ENCODE measurements at regions not wholly inside any gene's neighbourhood (a gene's known extent, or its start where the extent isn't known, plus 50 kb on each side); places are given as distances from the start of the nearest gene placed in this dataset.
"Not testable (repeated sequence)": the region's sequence is repeated elsewhere in the genome, so short reads cannot be mapped to it uniquely, and the experiment has no call there.

DNA sequence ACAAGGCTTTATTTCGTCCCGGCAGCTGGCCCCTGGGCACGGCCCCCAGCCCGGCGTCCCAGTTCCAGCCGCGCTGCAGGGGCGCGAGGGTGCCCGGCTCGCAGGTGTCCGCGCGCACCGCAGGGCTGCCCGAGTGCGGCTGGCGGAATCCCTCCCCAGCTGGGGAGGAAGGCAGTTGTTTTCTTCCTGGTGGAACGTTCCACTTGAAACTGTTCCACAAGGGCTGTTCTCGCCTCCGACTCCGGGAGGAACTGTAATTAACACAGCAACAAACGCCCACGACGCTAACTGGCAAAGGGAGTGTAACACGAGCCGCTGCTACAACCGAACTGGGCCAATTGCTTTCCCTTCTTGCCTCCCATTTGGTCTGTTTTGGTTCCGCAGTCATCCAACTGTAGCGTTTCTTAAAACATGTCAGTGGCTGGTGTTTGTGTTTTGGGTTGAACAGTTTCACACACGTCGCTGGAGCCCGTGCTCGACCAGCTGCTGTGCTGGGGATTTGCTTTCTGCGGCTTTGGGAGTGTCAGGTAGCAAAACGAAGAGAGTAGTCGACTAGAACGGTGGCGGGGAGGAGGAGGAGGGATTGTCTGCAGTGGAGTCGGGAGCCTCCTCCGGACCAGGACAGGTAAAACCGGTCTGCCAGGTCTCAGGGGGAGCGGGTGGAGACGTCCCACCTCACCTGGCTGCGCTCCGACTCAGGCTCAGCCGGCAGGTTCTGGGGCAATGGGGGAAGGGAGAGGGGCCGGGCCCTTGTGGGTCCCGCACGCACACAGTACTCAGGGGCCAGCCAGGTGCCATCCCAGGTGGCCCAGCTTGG, 131.6 kb upstream of the NIPBL start:
- WGBS = 1% methylated on average over 34 of the region's 50 CpGs
- H3K9me3 ChIP-seq = no peaks in the 10 kb centered on the region
- intact Hi-C loops (cut with DNase I) = loop anchor here (5.0 kb wide), 2 partner anchors 132 to 262 kb away; partner anchors contain the start of gene NIPBL
- H3K36me3 ChIP-seq = no peaks in the 10 kb centered on the region
- peak; percentile 96 for DNase-seq (ENCODE audit: low spot score)
- peak overlapping the region; percentile 94 for H3K27ac ChIP-seq
- peaks cover 6% of the 10 kb centered on the region for H3K4me1 ChIP-seq (replicated peaks)
- TF ChIP-seq POLR2A (IDR thresholded peaks at IDR 0.05) = peak; percentile 42
- peak; percentile 84 for TF ChIP-seq POLR2AphosphoS5 (IDR thresholded peaks at IDR 0.05)
- TF ChIP-seq CTCF (IDR thresholded peaks at IDR 0.05) = peak in 3 of 4 experiments; percentile 16 to 72 (median 48)
- H3K4me3 ChIP-seq = peak overlapping the region; percentile 48 to 62
- H3K27me3 ChIP-seq (replicated peaks; ENCODE audit: insufficient read depth) = no peaks in the 10 kb centered on the region

DNA sequence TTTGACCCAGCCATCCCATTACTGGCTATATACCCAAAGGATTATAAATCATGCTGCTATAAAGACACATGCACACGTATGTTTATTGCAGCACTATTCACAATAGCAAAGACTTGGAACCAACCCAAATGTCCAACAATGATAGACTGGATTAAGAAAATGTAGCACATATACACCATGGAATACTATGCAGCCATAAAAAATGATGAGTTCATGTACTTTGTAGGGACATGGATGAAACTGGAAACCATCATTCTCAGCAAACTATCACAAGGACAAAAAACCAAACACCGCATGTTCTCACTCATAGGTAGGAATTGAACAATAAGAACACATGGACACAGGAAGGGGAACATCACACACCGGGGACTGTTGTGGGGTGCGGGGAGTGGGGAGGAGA, 128.8 kb upstream of the NIPBL start:
- H3K4me1 ChIP-seq (replicated peaks) = not testable (repeated sequence)

DNA sequence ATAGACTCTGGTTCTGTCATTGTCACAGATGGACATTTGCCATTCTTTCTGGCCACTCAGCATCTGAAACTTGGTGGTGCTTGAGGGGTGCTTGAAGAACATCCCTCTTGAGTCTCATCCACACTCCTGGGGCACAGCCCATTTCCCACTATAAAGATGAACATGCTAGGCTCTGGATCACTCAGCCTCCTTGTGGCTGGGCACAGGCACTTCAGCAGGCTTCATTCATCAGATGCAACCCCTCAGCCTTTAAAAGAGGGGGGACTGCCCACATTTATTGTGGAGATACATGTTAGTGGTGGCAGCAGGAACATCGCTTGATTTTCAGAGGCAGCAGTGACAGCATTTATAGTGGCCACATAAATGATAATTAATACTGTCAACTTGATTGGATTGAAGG, 124.7 kb upstream of the NIPBL start:
- Histone ChIP-seq H3K9me3 (no peaks in the 10 kb centered on the region), H3K36me3 (no peaks in the 10 kb centered on the region), H3K27ac (no peak overlapping the region), H3K27me3 (replicated peaks; ENCODE audit: insufficient read depth) (no peaks in the 10 kb centered on the region), H3K4me1 (replicated peaks) (no peaks in the 10 kb centered on the region), H3K4me3 (no peak overlapping the region)
- no peak for DNase-seq (ENCODE audit: low spot score)
- no peak for TF ChIP-seq POLR2AphosphoS5 (IDR thresholded peaks at IDR 0.05)
- no peak for TF ChIP-seq CTCF (IDR thresholded peaks at IDR 0.05)
- no peak for TF ChIP-seq POLR2A (IDR thresholded peaks at IDR 0.05)
- intact Hi-C loops (cut with DNase I) = no loop called here
- WGBS = 94% methylated on average over 1 of the region's 1 CpG

More for the DNA sequence above, 128.8 kb upstream of the NIPBL start:
- intact Hi-C loops (cut with DNase I); DNase-seq (ENCODE audit: low spot score); H3K4me3 ChIP-seq; H3K27ac ChIP-seq; H3K9me3 ChIP-seq; H3K27me3 ChIP-seq (replicated peaks; ENCODE audit: insufficient read depth); H3K36me3 ChIP-seq: not testable (repeated sequence)
- 99% methylated on average over 3 of the region's 4 CpGs for WGBS

GRCh38 chr5:36755342-36755741, 121.2 kb upstream of the NIPBL start:
- no peaks in the 10 kb centered on the region for H3K4me1 ChIP-seq (replicated peaks)
- intact Hi-C loops (cut with DNase I) = no loop called here
- H3K9me3 ChIP-seq = no peaks in the 10 kb centered on the region
- no peak for TF ChIP-seq POLR2A (IDR thresholded peaks at IDR 0.05)
- TF ChIP-seq POLR2AphosphoS5 (IDR thresholded peaks at IDR 0.05) = no peak
- no peak for TF ChIP-seq CTCF (IDR thresholded peaks at IDR 0.05)
- no peak for DNase-seq (ENCODE audit: low spot score)
- H3K27me3 ChIP-seq (replicated peaks; ENCODE audit: insufficient read depth) = no peaks in the 10 kb centered on the region
- no peaks in the 10 kb centered on the region for H3K36me3 ChIP-seq
- H3K27ac ChIP-seq = no peak overlapping the region
- WGBS = 82% methylated on average over 3 of the region's 3 CpGs
- H3K4me3 ChIP-seq = no peak overlapping the region

DNA sequence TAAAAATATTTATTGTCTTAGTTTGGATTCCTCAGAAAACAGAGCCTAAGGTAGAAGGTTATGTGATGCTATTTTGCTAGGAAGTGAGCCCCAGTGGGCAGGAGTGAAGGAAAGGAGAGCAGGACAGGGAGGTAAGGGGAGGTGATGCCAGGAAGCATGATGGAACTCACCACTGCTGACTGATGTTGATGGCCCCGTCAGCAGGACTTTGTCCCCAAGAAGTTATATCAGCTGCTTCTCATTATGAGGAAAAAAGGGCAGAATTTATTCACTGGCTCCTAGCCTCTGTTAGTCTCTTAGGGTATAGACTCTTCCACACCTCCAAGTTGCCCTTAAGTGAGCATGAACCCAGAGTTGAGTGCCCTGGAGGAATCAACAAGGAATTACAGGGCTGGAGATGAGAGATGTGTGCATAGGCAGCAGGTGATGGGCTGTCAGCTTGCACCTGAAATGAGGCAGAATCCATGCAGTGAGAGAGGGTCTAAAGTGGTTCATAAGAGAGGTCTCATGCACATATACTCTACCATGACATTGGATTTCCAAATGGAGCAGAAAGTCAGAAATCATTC, 120.6 kb upstream of the NIPBL start:
- TF ChIP-seq POLR2A (IDR thresholded peaks at IDR 0.05) = no peak
- Histone ChIP-seq H3K36me3 (no peaks in the 10 kb centered on the region), H3K27ac (no peak overlapping the region), H3K9me3 (no peaks in the 10 kb centered on the region), H3K27me3 (replicated peaks; ENCODE audit: insufficient read depth) (no peaks in the 10 kb centered on the region), H3K4me1 (replicated peaks) (no peaks in the 10 kb centered on the region), H3K4me3 (no peak overlapping the region)
- no peak for DNase-seq (ENCODE audit: low spot score)
- 85% methylated on average over 1 of the region's 1 CpG for WGBS
- intact Hi-C loops (cut with DNase I) = no loop called here

- WGBS = 98% methylated on average over 2 of the region's 2 CpGs
- Histone ChIP-seq H3K27me3 (replicated peaks; ENCODE audit: insufficient read depth) (no peaks in the 10 kb centered on the region), H3K4me3 (no peak overlapping the region), H3K4me1 (replicated peaks) (no peaks in the 10 kb centered on the region), H3K36me3 (no peaks in the 10 kb centered on the region), H3K27ac (no peak overlapping the region), H3K9me3 (no peaks in the 10 kb centered on the region)
- intact Hi-C loops (cut with DNase I) = no loop called here
- TF ChIP-seq POLR2A (IDR thresholded peaks at IDR 0.05) = no peak
- no peak for TF ChIP-seq CTCF (IDR thresholded peaks at IDR 0.05)
- TF ChIP-seq POLR2AphosphoS5 (IDR thresholded peaks at IDR 0.05) = no peak
- no peak for DNase-seq (ENCODE audit: low spot score)
Observed at GRCh38 chr5:36756848-36757247, 119.7 kb upstream of the NIPBL start.
